ENCODE measurements at regions not wholly inside any gene's neighbourhood (a gene's known extent, or its start where the extent isn't known, plus 50 kb on each side); places are given as distances from the start of the nearest gene placed in this dataset.

- WGBS, 2 donors, result 87 to 90% methylated on average over 8 of the region's 8 CpGs
- intact Hi-C loops (cut with DNase I; ENCODE audit: low total_unique reads), result no loop called here
- H3K36me3 ChIP-seq (ENCODE audit: low read depth, missing control alignments), result no peaks in the 10 kb centered on the region
- H3K9me3 ChIP-seq, result no peaks in the 10 kb centered on the region
- H3K27ac ChIP-seq, result no peak overlapping the region
- no peak for TF ChIP-seq CTCF (IDR thresholded peaks at IDR 0.05)
- TF ChIP-seq POLR2A (IDR thresholded peaks at IDR 0.05), result no peak
- no peaks in the 10 kb centered on the region for H3K27me3 ChIP-seq
- no peak for DNase-seq
- no peak overlapping the region for H3K4me3 ChIP-seq
- peaks cover 7% of the 10 kb centered on the region for H3K4me1 ChIP-seq
These were observed 363.5 kb upstream of the TNP1 start for GRCh38 chr2:217223222-217223930.

- TF ChIP-seq POLR2A (IDR thresholded peaks at IDR 0.05) (no peak), CTCF (IDR thresholded peaks at IDR 0.05) (no peak)
- Histone ChIP-seq H3K27me3 (no peaks in the 10 kb centered on the region), H3K9me3 (no peaks in the 10 kb centered on the region), H3K4me1 (peaks cover 7% of the 10 kb centered on the region), H3K4me3 (no peak overlapping the region), H3K36me3 (ENCODE audit: low read depth, missing control alignments) (no peaks in the 10 kb centered on the region), H3K27ac (no peak overlapping the region)
- 77 to 94% methylated on average over 5 of the region's 5 CpGs for WGBS, 2 donors
- intact Hi-C loops (cut with DNase I; ENCODE audit: low total_unique reads), result no loop called here
- no peak for DNase-seq
These were observed 362.5 kb upstream of the TNP1 start for GRCh38 chr2:217222309-217222910.

GRCh38 chr2:217220228-217221013, 360.6 kb upstream of the TNP1 start:
- TF ChIP-seq CTCF (IDR thresholded peaks at IDR 0.05), result no peak
- TF ChIP-seq POLR2A (IDR thresholded peaks at IDR 0.05), result no peak
- WGBS, 2 donors, result 58 to 64% methylated on average over 5 of the region's 5 CpGs
- no peak overlapping the region for H3K4me3 ChIP-seq
- intact Hi-C loops (cut with DNase I; ENCODE audit: low total_unique reads), result no loop called here
- peak; percentile 40 for DNase-seq
- no peak overlapping the region for H3K27ac ChIP-seq
- no peaks in the 10 kb centered on the region for H3K9me3 ChIP-seq
- H3K27me3 ChIP-seq, result no peaks in the 10 kb centered on the region
- H3K36me3 ChIP-seq (ENCODE audit: low read depth, missing control alignments), result no peaks in the 10 kb centered on the region
- peaks cover 7% of the 10 kb centered on the region for H3K4me1 ChIP-seq

GRCh38 chr2:217219164-217219520, 359.3 kb upstream of the TNP1 start:
- 73 to 80% methylated on average over 2 of the region's 2 CpGs for WGBS, 2 donors
- intact Hi-C loops (cut with DNase I; ENCODE audit: low total_unique reads), result no loop called here
- H3K36me3 ChIP-seq (ENCODE audit: low read depth, missing control alignments), result no peaks in the 10 kb centered on the region
- no peak for DNase-seq
- H3K27me3 ChIP-seq, result no peaks in the 10 kb centered on the region
- H3K4me3 ChIP-seq, result no peak overlapping the region
- TF ChIP-seq CTCF (IDR thresholded peaks at IDR 0.05) (no peak), POLR2A (IDR thresholded peaks at IDR 0.05) (no peak)
- no peak overlapping the region for H3K27ac ChIP-seq
- H3K9me3 ChIP-seq, result no peaks in the 10 kb centered on the region
- peaks cover 7% of the 10 kb centered on the region for H3K4me1 ChIP-seq

All from testis (tissue), 2 donors.